PFSK-1 (cell line): ENCODE measurements at regions not wholly inside any gene's neighbourhood (a gene's known extent, or its start where the extent isn't known, plus 50 kb on each side); places are given as distances from the start of the nearest gene placed in this dataset.

ENCODE experiments used
- FOXP2 ChIP-seq: optimal IDR thresholded peaks from 2 replicates; pipeline ENCODE3; 2011; ENCODE audit warnings: borderline replicate concordance, control low read depth, inconsistent platforms; ENCODE audit not compliant: insufficient read depth; ENCODE audit errors: extremely low read length, extremely low read depth
- POLR2AphosphoS5 ChIP-seq: IDR thresholded peaks from 2 replicates; pipeline ENCODE4 v1.6.1; 2012; ENCODE audit warnings: low read depth, mild to moderate bottlenecking, control low read depth, low read length, moderate library complexity
- SIN3A ChIP-seq: IDR thresholded peaks from 2 replicates; pipeline ENCODE4 v1.6.1; 2012; ENCODE audit warnings: mild to moderate bottlenecking, low read length, moderate library complexity, borderline replicate concordance; ENCODE audit not compliant: insufficient read depth
- TAF1 ChIP-seq: IDR thresholded peaks from 2 replicates; pipeline ENCODE4 v1.6.1; 2012; ENCODE audit warnings: low read length, control low read depth, borderline replicate concordance; ENCODE audit not compliant: insufficient read depth
- TF ChIP-seq, protein P1 (sequence below), 2 experiments: IDR thresholded peaks; 2 replicates each; pipeline versions ENCODE4 v1.6.1 to v1.8.0; 2011 to 2012; ENCODE audit warnings: low read depth in 2 of 2, low read length in 2 of 2, control low read depth in 1 of 2, inconsistent platforms in 1 of 2, mild to moderate bottlenecking in 1 of 2, moderate library complexity in 1 of 2; ENCODE audit not compliant: insufficient read depth in 1 of 2

DNA sequence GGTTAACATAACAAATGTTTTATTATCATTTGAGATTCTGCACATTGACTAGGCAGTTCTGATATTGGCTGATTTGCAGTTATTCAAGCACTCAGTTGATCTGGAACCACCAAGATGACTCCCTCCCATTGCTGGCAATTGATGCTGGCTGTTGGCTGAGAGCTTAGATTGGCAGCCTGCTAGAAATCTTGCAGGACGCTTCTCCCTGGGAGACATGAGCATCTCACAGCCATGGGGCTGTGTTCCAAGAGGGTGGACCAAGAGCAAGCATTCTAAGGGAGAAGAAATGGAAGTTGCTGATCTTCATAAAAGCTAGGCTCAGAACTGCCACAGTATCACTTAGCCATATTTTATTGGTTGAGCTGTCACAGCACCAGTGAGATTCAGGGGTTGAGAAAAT lies 233.4 kb upstream of the ID4 start:
- TF ChIP-seq TAF1 (no peak), POLR2AphosphoS5 (no peak), SIN3A (no peak), FOXP2 (no peak)
- TF ChIP-seq, protein P1, sequence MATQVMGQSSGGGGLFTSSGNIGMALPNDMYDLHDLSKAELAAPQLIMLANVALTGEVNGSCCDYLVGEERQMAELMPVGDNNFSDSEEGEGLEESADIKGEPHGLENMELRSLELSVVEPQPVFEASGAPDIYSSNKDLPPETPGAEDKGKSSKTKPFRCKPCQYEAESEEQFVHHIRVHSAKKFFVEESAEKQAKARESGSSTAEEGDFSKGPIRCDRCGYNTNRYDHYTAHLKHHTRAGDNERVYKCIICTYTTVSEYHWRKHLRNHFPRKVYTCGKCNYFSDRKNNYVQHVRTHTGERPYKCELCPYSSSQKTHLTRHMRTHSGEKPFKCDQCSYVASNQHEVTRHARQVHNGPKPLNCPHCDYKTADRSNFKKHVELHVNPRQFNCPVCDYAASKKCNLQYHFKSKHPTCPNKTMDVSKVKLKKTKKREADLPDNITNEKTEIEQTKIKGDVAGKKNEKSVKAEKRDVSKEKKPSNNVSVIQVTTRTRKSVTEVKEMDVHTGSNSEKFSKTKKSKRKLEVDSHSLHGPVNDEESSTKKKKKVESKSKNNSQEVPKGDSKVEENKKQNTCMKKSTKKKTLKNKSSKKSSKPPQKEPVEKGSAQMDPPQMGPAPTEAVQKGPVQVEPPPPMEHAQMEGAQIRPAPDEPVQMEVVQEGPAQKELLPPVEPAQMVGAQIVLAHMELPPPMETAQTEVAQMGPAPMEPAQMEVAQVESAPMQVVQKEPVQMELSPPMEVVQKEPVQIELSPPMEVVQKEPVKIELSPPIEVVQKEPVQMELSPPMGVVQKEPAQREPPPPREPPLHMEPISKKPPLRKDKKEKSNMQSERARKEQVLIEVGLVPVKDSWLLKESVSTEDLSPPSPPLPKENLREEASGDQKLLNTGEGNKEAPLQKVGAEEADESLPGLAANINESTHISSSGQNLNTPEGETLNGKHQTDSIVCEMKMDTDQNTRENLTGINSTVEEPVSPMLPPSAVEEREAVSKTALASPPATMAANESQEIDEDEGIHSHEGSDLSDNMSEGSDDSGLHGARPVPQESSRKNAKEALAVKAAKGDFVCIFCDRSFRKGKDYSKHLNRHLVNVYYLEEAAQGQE (IDR thresholded peaks at IDR 0.05; ENCODE audit: insufficient read depth in 1 of 2, low read depth in 2 of 2, low read length in 2 of 2) = no peak
